DOHH2 (cell line): ENCODE measurements at regions not wholly inside any gene's neighbourhood (a gene's known extent, or its start where the extent isn't known, plus 50 kb on each side); places are given as distances from the start of the nearest gene placed in this dataset.

Experiments used
- CTCF ChIP-seq: fragments of 200-600 bp; sonication (generic); IDR thresholded peaks from one replicate; pipeline ENCODE4 v1.5.1; 2014; ENCODE audit warnings: antibody characterized with exemption, mild to moderate bottlenecking, low read depth, low read length; ENCODE audit not compliant: poor library complexity, severe bottlenecking
- EZH2phosphoT487 ChIP-seq: fragments of 200-600 bp; sonication (generic); IDR thresholded peaks from 2 replicates; pipeline ENCODE4 v1.6.1; 2017; ENCODE audit warnings: borderline replicate concordance, mild to moderate bottlenecking, antibody characterized with exemption, low read length, moderate library complexity, mixed read lengths

- TF ChIP-seq CTCF (no peak), EZH2phosphoT487 (no peak)
Observed at GRCh38 chr21:38167345-38167744, 89.4 kb upstream of the KCNJ15 start.
